Activated naive CD8-positive, alpha-beta T cell (primary cell): ENCODE measurements at regions not wholly inside any gene's neighbourhood (a gene's known extent, or its start where the extent isn't known, plus 50 kb on each side); places are given as distances from the start of the nearest gene placed in this dataset.

ENCODE experiments used
- H3K27ac Mint-ChIP-seq: one replicate; pipeline ENCODE4 v1.8.0; 2021; ENCODE audit warnings: mixed read lengths
- H3K27me3 Mint-ChIP-seq: one replicate; pipeline ENCODE4 v1.8.0; 2021; ENCODE audit warnings: mixed read lengths
- H3K36me3 Mint-ChIP-seq: one replicate; pipeline ENCODE4 v1.8.0; 2021; ENCODE audit warnings: mixed read lengths
- H3K4me1 Mint-ChIP-seq: one replicate; pipeline ENCODE4 v1.8.0; 2021; ENCODE audit warnings: low read depth, mixed read lengths
- H3K4me3 Mint-ChIP-seq: one replicate; pipeline ENCODE4 v1.8.0; 2021; ENCODE audit warnings: mild to moderate bottlenecking, mixed read lengths
- H3K9me3 Mint-ChIP-seq: one replicate; pipeline ENCODE4 v1.8.0; 2021; ENCODE audit warnings: low read depth, mixed read lengths

DNA sequence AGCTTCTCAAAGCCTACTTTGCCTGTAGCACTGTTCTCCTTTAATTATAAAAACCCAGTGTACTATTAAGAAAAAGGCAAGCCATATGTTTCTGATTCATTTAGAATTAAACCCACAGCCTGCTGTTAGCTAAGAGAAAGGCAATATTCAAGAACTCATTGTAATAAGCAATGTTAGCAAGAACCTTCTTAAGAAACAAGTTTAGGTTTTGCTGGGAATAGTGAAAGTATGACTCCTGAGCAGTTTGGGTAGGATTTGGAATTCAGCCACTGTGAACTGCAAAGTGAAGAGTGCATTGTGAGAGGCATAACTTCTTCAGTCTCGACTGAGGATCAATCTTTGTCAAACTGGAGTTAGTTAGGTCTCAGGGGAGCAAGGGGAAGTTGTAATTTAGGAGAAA, 206.5 kb upstream of the NT5C1B start:
- no peak overlapping the region for H3K4me3 Mint-ChIP-seq
- H3K9me3 Mint-ChIP-seq = no peaks in the 10 kb centered on the region
- H3K36me3 Mint-ChIP-seq = peaks cover 10% of the 10 kb centered on the region
- no peaks in the 10 kb centered on the region for H3K27me3 Mint-ChIP-seq
- no peaks in the 10 kb centered on the region for H3K4me1 Mint-ChIP-seq
- no peak overlapping the region for H3K27ac Mint-ChIP-seq

DNA sequence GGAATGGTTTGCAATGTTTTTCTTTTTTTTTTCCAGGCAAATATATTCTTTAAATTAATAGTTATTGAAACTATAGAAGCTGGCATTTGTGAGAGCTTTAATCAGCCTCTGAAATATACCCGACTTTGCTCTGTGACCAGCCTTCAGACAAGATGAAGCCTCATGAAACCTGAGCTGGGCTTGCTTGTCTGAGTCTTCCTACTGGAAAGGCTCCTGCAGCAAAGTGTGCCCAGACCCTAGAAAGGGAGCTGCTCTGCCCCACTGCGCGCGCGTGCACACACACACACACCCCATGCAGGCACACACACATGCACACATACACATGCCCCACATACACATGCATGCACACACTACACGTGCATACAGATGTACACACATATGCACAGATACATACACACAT, 203.3 kb upstream of the NT5C1B start:
- no peaks in the 10 kb centered on the region for H3K27me3 Mint-ChIP-seq
- no peaks in the 10 kb centered on the region for H3K9me3 Mint-ChIP-seq
- peaks cover 4% of the 10 kb centered on the region for H3K36me3 Mint-ChIP-seq
- H3K4me1 Mint-ChIP-seq = no peaks in the 10 kb centered on the region
- no peak overlapping the region for H3K27ac Mint-ChIP-seq
- no peak overlapping the region for H3K4me3 Mint-ChIP-seq

DNA sequence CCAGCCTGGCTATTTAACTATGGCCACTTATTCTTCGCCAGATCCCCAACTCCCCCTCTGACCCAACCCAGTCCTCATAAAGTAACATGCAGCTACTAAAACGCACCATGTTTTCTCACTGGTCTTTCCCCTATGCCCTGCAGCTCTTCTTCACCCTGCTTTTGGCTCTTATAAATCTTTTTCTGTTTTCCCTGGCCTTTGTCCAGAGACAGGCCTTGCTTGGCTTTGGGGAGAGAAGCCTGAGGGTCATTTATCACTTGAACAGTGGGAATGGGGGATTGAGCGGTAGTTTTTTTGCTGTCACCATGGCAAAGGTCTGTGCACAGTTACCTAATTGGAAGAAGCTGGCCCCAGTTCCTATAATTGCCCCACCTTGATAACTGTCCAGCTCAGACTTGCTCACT, 202.9 kb upstream of the NT5C1B start:
- H3K9me3 Mint-ChIP-seq = no peaks in the 10 kb centered on the region
- no peak overlapping the region for H3K27ac Mint-ChIP-seq
- H3K4me1 Mint-ChIP-seq = no peaks in the 10 kb centered on the region
- no peaks in the 10 kb centered on the region for H3K27me3 Mint-ChIP-seq
- H3K36me3 Mint-ChIP-seq = peaks cover 3% of the 10 kb centered on the region
- no peak overlapping the region for H3K4me3 Mint-ChIP-seq

DNA sequence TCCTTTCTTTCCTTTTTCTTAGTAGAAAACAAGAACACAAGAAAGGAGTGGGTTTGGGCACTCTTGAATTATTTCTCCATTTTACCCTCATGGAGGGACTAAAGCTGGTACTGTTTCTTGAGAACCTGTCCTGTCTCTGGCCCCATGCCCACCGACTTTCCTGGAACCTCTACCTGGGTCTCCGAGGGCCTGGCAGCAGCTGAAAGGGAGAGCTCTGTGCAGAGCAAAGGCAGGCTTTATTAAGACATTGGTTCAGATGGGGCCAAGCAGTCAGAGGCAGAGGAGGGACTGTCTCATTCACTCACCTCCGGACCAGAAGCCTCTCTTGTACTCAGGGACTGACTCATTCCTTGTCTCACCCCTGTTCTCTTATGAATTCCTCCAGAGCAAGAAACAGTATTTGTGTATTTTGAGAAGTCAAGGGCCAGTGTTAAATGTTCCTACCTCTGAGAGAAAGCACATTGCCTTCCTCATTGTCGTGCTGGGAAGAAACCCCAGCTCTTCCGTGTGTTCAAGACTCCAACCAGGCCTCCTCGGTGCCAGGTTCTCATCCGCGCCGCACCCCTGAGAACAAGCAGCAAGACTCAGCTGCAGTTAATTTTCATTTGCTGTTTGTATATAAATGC, 201.9 kb upstream of the NT5C1B start:
- Mint-ChIP-seq H3K9me3 (no peaks in the 10 kb centered on the region), H3K27ac (no peak overlapping the region), H3K4me3 (no peak overlapping the region), H3K36me3 (peaks cover 6% of the 10 kb centered on the region), H3K4me1 (no peaks in the 10 kb centered on the region), H3K27me3 (no peaks in the 10 kb centered on the region)

DNA sequence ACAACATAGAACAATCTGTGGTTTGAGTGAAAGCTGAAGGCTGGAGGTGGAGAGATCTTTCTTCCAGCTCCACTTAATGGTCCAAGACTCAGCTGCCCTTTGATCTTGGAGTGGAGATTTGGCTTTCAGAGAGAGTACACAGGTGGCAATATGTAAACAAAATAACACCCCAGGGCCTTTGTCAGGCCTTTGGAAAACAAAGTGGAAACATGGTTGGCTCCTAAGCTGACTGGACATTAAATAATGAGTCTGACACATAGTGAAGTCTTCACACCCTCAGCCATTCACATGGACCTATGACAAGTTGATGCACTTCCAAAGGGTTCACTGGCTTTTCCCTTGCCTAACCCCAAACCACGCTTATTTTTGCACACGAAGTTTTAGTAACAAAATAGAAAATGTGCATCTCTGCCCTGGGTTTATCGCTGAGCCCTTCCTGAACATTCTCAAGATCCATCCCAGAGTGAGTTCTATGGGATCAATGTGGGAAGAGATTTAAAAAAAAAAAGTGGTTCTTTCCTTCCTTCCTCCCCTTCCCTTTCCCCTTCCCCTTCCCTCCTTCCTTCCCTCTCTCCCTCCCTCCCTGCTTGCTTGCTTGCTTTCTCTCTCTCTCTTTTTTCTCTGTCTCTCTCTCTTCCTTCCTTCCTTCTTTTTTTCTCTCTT, 201.3 kb upstream of the NT5C1B start:
- H3K27me3 Mint-ChIP-seq = no peaks in the 10 kb centered on the region
- H3K9me3 Mint-ChIP-seq = no peaks in the 10 kb centered on the region
- peaks cover 9% of the 10 kb centered on the region for H3K36me3 Mint-ChIP-seq
- H3K4me3 Mint-ChIP-seq = no peak overlapping the region
- no peak overlapping the region for H3K27ac Mint-ChIP-seq
- no peaks in the 10 kb centered on the region for H3K4me1 Mint-ChIP-seq

DNA sequence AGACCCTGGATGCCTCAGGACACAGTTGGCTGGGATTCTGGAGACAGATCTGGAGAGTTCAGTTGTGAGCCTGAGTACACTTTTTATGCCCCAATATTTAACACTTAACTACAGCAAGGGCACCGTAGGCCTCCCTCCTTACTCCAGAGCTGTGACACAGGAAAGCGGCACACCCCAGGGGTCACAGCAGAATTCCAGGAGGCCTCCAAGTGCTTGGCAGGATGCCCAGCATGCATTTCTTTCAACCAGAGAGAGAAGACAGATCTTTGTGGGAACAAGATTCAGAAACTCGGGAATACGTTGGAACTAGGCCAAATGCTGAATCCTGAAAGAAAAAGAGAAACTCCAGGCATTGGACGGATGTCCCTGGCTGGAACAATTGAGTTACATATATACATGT, 199.2 kb upstream of the NT5C1B start:
- Mint-ChIP-seq H3K27ac (no peak overlapping the region), H3K4me3 (no peak overlapping the region), H3K27me3 (no peaks in the 10 kb centered on the region), H3K36me3 (peaks cover 22% of the 10 kb centered on the region), H3K4me1 (no peaks in the 10 kb centered on the region), H3K9me3 (no peaks in the 10 kb centered on the region)

DNA sequence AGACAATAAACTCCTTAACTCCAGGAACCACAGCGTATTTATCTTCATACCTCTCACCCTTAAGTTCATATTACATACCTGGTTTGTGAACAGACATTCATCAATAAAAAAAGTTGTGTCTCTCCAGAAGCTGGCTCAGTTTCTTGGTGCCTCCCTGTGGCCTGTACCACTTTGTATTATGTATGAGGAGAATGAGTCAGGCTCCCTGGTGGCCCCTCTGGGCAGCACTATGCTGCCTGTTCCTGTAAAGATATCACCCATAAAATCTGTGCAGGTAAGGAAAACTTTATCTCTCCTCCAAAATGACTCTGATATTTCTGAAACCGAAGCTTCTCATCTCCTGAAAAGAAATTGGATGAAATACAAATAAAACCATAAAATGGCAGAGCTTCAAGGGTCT, 198.4 kb upstream of the NT5C1B start:
- Mint-ChIP-seq H3K27me3 (no peaks in the 10 kb centered on the region), H3K27ac (no peak overlapping the region), H3K4me3 (no peak overlapping the region), H3K36me3 (peaks cover 20% of the 10 kb centered on the region), H3K9me3 (no peaks in the 10 kb centered on the region), H3K4me1 (no peaks in the 10 kb centered on the region)

DNA sequence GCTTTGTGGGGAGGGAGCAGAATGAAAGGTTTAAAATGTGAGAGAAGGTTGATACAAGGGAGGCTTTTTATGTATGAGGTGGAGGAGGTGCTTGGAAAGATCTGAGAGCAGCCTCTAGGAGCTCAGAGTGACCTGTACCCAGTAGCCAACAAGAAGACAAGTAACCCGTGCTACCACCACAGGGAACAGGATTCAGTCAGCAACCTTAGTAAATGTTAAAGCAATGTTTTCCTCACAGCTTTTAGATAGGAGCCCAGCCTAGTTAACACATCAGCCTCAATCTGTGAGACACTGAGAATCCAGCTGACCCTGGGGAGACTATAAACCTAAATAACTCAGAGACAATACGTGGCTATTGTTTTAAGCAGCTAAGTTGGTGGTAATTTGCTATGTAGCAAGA, 194.9 kb upstream of the NT5C1B start:
- peaks cover 23% of the 10 kb centered on the region for H3K36me3 Mint-ChIP-seq
- H3K9me3 Mint-ChIP-seq = no peaks in the 10 kb centered on the region
- no peak overlapping the region for H3K4me3 Mint-ChIP-seq
- H3K4me1 Mint-ChIP-seq = no peaks in the 10 kb centered on the region
- H3K27me3 Mint-ChIP-seq = no peaks in the 10 kb centered on the region
- H3K27ac Mint-ChIP-seq = no peak overlapping the region

DNA sequence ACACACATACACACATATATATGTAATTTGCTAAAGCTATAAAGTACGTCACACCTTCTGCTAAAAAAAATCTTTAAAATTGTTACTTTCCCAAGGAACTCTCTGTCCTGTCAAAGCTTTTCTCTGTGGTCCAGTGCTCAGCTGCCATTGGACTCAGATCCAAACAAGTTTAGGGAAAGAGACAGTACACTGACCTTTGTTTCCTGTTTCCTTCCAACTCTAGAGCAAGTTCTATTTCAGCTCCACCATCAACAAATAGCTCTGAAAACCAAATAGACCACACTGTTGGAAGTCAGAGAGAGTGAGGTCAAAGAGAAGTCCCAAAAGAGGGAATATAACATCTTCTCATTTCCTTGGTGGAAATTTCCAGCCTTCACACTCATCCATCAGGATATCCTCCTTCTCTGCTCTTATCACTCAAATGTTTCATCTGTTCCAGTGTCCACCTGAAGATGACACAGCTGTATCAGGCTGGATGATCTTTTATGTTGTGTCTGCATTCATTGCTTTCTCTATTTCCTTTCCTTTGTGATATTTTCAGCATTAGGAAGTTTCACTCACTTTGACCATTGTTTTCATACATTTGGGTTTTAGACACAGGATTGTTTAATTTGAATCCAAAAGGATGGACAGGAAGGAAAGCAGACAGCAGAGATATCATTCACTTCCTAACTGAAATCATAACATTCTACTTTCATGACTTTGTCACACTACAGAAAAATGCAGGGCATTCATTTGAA, 192.3 kb upstream of the NT5C1B start:
- Mint-ChIP-seq H3K36me3 (peaks cover 21% of the 10 kb centered on the region), H3K4me1 (no peaks in the 10 kb centered on the region), H3K27ac (no peak overlapping the region)

DNA sequence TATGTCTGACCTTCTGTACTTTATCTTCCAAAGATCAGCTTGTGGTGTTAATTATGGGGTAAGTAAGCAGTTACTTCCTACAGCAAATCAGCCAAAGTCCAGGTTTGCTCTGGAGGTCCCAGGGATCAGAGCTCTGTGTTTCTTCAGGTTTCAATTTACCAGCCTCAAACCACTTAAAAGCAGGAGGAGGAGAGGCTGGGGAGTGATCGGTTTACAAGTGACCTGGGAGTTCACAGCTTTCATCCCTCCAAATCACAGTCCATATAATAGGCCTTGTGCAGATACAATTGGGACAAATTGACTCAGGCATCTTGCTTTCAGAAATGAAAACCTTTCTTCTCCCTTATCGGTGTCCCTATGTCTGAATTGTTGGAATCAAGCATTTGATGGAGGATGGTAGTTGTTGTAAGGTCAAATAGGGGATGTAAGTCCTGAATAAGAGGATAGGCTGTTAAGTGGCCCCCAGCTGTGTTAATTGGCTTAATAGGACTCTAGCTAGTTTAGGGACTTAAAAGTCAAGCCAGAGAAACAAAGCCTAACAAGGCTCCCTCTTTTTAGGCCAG, 188.0 kb upstream of the NT5C1B start:
- peaks cover 8% of the 10 kb centered on the region for H3K36me3 Mint-ChIP-seq
- no peak overlapping the region for H3K4me3 Mint-ChIP-seq
- no peaks in the 10 kb centered on the region for H3K4me1 Mint-ChIP-seq
- H3K27me3 Mint-ChIP-seq = no peaks in the 10 kb centered on the region
- H3K9me3 Mint-ChIP-seq = no peaks in the 10 kb centered on the region
- H3K27ac Mint-ChIP-seq = no peak overlapping the region

More for the DNA sequence above, 192.3 kb upstream of the NT5C1B start:
- Mint-ChIP-seq H3K9me3 (no peaks in the 10 kb centered on the region), H3K27me3 (no peaks in the 10 kb centered on the region), H3K4me3 (no peak overlapping the region)

DNA sequence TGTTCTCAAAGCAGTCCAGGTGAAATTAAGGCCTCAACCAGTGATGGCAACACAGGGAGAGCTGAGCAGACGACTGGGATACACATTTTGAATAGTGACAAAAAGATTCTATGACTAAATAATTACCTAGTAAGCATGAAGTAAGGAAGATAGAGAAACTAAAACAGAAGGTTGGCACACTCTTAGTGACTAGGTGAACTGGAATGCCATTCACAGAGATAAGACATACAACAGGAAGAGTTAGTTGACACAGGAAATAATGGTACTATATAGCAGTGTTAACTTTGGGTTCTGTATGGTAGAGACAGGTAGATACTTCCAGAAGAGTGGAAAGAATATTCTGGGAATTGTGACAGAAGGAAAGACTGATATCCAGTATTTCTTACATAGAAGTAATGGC, 181.8 kb upstream of the NT5C1B start:
- Mint-ChIP-seq H3K9me3 (peaks cover 9% of the 10 kb centered on the region), H3K4me3 (no peak overlapping the region), H3K27me3 (no peaks in the 10 kb centered on the region), H3K27ac (no peak overlapping the region), H3K36me3 (peaks cover 25% of the 10 kb centered on the region), H3K4me1 (no peaks in the 10 kb centered on the region)

DNA sequence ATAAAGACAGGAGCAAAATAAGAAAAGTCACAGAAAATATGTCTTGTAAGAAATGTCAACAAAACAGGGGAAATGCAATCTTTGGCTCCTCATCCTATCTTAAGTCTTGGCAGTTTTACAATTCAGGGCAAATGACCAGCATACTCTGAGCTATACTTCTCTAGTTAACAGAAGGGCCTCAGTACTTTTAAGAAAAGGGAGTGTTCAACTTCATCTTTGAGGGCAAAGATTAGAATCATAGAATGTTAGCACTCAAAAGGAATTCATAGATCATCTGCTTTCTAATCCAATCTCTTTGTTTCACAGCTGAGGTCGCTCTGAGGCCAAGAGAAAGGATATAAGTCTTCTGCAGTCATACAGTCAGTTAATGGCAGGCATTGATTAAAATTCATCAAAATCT, 174.0 kb upstream of the NT5C1B start:
- Mint-ChIP-seq H3K27me3 (no peaks in the 10 kb centered on the region), H3K4me1 (no peaks in the 10 kb centered on the region), H3K27ac (no peak overlapping the region), H3K4me3 (no peak overlapping the region), H3K9me3 (peaks cover 12% of the 10 kb centered on the region), H3K36me3 (peaks cover 19% of the 10 kb centered on the region)

DNA sequence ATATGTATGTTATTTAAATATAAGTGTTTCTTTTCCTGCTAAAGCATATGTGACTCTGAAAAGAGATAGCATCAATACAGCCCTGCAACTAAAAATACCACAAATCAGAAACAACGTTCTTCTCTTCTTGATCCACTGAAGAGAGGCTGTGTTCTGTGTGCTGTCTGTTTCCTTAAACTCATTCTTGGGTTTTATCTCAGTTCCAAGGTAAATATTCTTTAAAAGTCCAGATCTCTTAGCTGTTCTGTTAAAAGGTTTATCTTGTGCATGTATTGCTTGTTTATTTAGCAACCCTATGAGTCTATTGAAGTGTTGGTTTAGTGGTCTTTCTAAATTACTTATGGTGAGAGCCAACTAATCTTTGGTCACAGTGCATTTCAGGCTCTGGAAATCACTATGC, 173.3 kb upstream of the NT5C1B start:
- Mint-ChIP-seq H3K9me3 (peaks cover 5% of the 10 kb centered on the region), H3K27ac (no peak overlapping the region), H3K36me3 (peaks cover 15% of the 10 kb centered on the region), H3K27me3 (no peaks in the 10 kb centered on the region), H3K4me3 (no peak overlapping the region), H3K4me1 (no peaks in the 10 kb centered on the region)

DNA sequence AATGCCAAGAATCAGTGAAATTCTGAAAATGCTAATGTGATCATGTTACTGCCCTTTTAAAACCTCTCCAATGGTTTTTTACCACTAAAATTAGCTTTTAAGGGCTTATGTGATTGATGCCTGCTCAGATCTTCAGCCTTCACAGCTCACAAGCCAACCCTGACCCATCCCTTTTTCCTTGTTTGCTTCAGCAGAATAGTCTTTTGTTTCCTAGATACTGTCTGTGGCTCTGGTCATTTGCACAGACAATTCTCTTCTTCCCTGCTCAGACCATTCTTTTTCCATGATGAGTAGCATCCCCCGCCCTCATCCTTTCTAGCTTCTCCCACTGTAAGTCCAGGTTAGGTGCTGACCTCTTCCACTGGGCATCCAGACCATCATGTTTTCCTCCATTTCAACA, 164.9 kb upstream of the NT5C1B start:
- Mint-ChIP-seq H3K36me3 (peaks cover 8% of the 10 kb centered on the region), H3K27me3 (no peaks in the 10 kb centered on the region), H3K27ac (no peak overlapping the region), H3K4me1 (no peaks in the 10 kb centered on the region), H3K9me3 (peaks cover 4% of the 10 kb centered on the region), H3K4me3 (no peak overlapping the region)

DNA sequence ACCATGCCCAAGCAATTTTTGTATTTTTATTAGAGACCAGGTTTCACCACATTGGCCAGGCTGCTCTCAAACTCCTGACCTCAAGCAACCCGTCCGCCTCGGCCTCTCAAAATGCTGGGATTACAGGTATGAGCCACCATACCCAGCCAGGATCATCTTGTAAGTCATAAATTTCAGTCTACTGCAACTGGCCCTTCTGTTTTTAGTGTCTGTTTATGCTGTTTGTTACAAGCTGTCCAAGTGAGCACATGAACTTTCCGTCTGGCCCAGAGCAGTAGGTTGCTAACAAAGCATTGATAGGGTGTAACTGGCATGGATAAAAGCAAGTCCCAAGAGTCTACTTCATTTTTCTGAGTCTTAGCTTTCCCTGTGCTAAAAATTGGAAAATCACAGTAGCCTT, 164.4 kb upstream of the NT5C1B start:
- Mint-ChIP-seq H3K4me1 (no peaks in the 10 kb centered on the region), H3K36me3 (peaks cover 4% of the 10 kb centered on the region), H3K27ac (no peak overlapping the region), H3K4me3 (no peak overlapping the region), H3K27me3 (no peaks in the 10 kb centered on the region), H3K9me3 (no peaks in the 10 kb centered on the region)
